22Rv1 (cell line): ENCODE measurements at regions not wholly inside any gene's neighbourhood (a gene's known extent, or its start where the extent isn't known, plus 50 kb on each side); places are given as distances from the start of the nearest gene placed in this dataset.

Experiments used
- CTCF ChIP-seq: fragments of 450-650 bp; IDR thresholded peaks from 2 replicates; pipeline ENCODE4 v1.5.1; 2017; ENCODE audit warnings: mild to moderate bottlenecking
- ZFX ChIP-seq: fragments of 450-650 bp; IDR thresholded peaks from 2 replicates; pipeline ENCODE4 v1.6.1; 2017; ENCODE audit warnings: antibody characterized with exemption, borderline replicate concordance

DNA sequence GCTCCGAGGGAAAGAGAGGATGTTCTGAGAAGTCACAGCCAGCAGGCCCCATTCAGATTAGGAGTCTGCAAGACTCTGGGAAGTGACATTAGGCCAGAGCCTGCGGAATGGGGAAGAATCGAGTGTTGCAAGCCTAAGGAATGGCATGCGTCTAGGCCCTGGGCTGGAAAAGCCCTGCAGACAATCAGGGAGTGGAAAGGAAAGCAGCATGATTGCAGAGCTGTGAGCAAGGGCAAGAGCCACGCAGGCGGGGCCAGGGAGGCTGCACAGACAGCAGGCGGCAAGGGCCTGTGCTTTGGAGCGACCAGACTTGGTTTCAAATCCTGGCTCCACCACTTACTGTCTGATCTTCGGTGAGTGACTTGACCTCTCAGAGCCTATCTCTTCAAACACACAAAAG is 118.2 kb downstream of the RRAGC start:
- TF ChIP-seq CTCF = no peak
- TF ChIP-seq ZFX = no peak
